Gastrocnemius medialis (tissue), 4 donors: ENCODE measurements at regions not wholly inside any gene's neighbourhood (a gene's known extent, or its start where the extent isn't known, plus 50 kb on each side); places are given as distances from the start of the nearest gene placed in this dataset.

Source experiments
- POLR2A ChIP-seq, 2 donors: fragments of 450-650 bp; IDR thresholded peaks; one replicate each; pipeline ENCODE4 v1.6.1; 2017; ENCODE audit warnings: antibody characterized with exemption in 2 of 2, mild to moderate bottlenecking in 2 of 2, moderate library complexity in 2 of 2
- TF ChIP-seq, protein P1 (sequence below), 5 experiments: fragments of 450-650 bp in 3 of 5; fragments of 200-600 bp in 2 of 5; sonication (generic) in 2 of 5; IDR thresholded peaks in 4 of 5; conservative IDR thresholded peaks in 1 of 5; 1 replicate in 4 of 5; 2 replicates in 1 of 5; pipeline ENCODE4 v1.5.1; 2016 to 2019; ENCODE audit warnings: antibody characterized with exemption in 5 of 5, mild to moderate bottlenecking in 3 of 5, moderate library complexity in 3 of 5

DNA sequence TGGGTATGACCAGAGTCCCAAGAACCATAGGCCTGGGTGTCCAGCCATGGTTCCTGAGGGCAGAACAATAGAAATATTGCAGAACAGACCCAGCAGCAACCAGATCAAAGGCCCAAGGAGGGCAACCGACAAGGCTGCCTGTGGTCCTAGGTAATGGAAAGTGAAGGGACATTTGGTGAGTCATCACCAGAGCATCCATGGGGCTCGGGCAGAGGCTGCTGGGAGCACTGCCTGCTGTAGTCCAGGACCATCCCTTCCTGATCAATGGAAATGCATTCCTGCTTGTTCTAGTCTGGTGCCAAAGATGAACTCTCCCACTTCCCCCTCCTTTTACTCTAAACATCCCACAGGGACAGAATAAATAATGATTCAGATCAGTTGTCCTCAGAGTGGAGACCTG, 172.8 kb upstream of the CACNA1E start:
- TF ChIP-seq POLR2A (IDR thresholded peaks at IDR 0.05), result no peak
- TF ChIP-seq, protein P1, sequence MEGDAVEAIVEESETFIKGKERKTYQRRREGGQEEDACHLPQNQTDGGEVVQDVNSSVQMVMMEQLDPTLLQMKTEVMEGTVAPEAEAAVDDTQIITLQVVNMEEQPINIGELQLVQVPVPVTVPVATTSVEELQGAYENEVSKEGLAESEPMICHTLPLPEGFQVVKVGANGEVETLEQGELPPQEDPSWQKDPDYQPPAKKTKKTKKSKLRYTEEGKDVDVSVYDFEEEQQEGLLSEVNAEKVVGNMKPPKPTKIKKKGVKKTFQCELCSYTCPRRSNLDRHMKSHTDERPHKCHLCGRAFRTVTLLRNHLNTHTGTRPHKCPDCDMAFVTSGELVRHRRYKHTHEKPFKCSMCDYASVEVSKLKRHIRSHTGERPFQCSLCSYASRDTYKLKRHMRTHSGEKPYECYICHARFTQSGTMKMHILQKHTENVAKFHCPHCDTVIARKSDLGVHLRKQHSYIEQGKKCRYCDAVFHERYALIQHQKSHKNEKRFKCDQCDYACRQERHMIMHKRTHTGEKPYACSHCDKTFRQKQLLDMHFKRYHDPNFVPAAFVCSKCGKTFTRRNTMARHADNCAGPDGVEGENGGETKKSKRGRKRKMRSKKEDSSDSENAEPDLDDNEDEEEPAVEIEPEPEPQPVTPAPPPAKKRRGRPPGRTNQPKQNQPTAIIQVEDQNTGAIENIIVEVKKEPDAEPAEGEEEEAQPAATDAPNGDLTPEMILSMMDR (IDR thresholded peaks at IDR 0.05 in 4 of 5, conservative IDR thresholded peaks at IDR 0.05 in 1 of 5), result no peak
